Karpas-422 (cell line): ENCODE measurements at regions not wholly inside any gene's neighbourhood (a gene's known extent, or its start where the extent isn't known, plus 50 kb on each side); places are given as distances from the start of the nearest gene placed in this dataset.

Source experiments
- DNase-seq: peaks from one replicate; pipeline ENCODE4 v3.0.0-alpha.2; 2015
- H2AFZ ChIP-seq: fragments of 200-600 bp; sonication (generic); 2 replicates; pipeline ENCODE4 v1.6.1; 2014; ENCODE audit warnings: antibody characterized with exemption, low read length, mixed read lengths
- H3K27ac ChIP-seq: fragments of 200-600 bp; sonication (generic); 2 replicates; pipeline ENCODE4 v1.5.1; 2014; ENCODE audit warnings: mild to moderate bottlenecking, low read length, moderate library complexity
- H3K27me3 ChIP-seq: fragments of 200-600 bp; sonication (generic); 2 replicates; pipeline ENCODE4 v1.6.1; 2014; ENCODE audit warnings: low read length, mixed read lengths
- H3K36me3 ChIP-seq: fragments of 200-600 bp; sonication (generic); 2 replicates; pipeline ENCODE4 v1.6.1; 2014; ENCODE audit warnings: low read length, mixed read lengths; ENCODE audit not compliant: insufficient read depth
- H3K4me1 ChIP-seq: fragments of 200-600 bp; sonication (generic); 2 replicates; pipeline ENCODE4 v1.6.1; 2014; ENCODE audit warnings: mild to moderate bottlenecking, low read length, mixed read lengths
- H3K4me2 ChIP-seq: fragments of 200-600 bp; sonication (generic); 2 replicates; pipeline ENCODE4 v1.6.1; 2014; ENCODE audit warnings: low read length, low read depth, mild to moderate bottlenecking; ENCODE audit not compliant: poor library complexity, severe bottlenecking
- H3K4me3 ChIP-seq: fragments of 200-600 bp; sonication (generic); 2 replicates; pipeline ENCODE4 v1.5.1; 2014; ENCODE audit warnings: mild to moderate bottlenecking, antibody characterized with exemption, low read length, mixed read lengths
- H3K79me2 ChIP-seq: fragments of 200-600 bp; sonication (generic); 2 replicates; pipeline ENCODE4 v1.6.1; 2014; ENCODE audit warnings: mild to moderate bottlenecking, low read length, mixed read lengths
- H3K9ac ChIP-seq: fragments of 200-600 bp; sonication (generic); 2 replicates; pipeline ENCODE4 v1.6.0; 2014; ENCODE audit warnings: low read length
- H3K9me2 ChIP-seq: fragments of 200-600 bp; sonication (generic), shearing (Covaris generic); replicated peaks from 2 replicates; pipeline ENCODE4 v1.6.0; 2014; ENCODE audit warnings: mild to moderate bottlenecking, low read length, moderate library complexity; ENCODE audit not compliant: insufficient read depth
- H3K9me3 ChIP-seq: fragments of 300-700, 200-600 bp; sonication (generic); 2 replicates; pipeline ENCODE4 v1.6.1; 2014; ENCODE audit warnings: low read length, mixed read lengths
- H4K20me1 ChIP-seq: fragments of 200-600 bp; sonication (generic); 2 replicates; pipeline ENCODE4 v1.6.1; 2014; ENCODE audit warnings: mild to moderate bottlenecking, antibody characterized with exemption, low read length, low read depth; ENCODE audit not compliant: insufficient read depth

GRCh38 chr3:164927728-164928127 lies 150.6 kb downstream of the SI start:
- H3K9me3 ChIP-seq: peaks cover 32% of the 10 kb centered on the region
- H2AFZ ChIP-seq: no peak overlapping the region
- no peak overlapping the region for H3K9ac ChIP-seq
- H3K4me3 ChIP-seq: no peak overlapping the region
- H4K20me1 ChIP-seq: no peaks in the 10 kb centered on the region
- no peaks in the 10 kb centered on the region for H3K9me2 ChIP-seq
- no peaks in the 10 kb centered on the region for H3K4me1 ChIP-seq
- H3K4me2 ChIP-seq: no peak overlapping the region
- no peaks in the 10 kb centered on the region for H3K36me3 ChIP-seq
- no peak for DNase-seq
- no peaks in the 10 kb centered on the region for H3K79me2 ChIP-seq
- no peak overlapping the region for H3K27ac ChIP-seq
- no peaks in the 10 kb centered on the region for H3K27me3 ChIP-seq

GRCh38 chr3:164918905-164919304 lies 159.4 kb downstream of the SI start:
- Histone ChIP-seq H3K4me3 (no peak overlapping the region), H2AFZ (no peak overlapping the region)

GRCh38 chr3:164912916-164913315 lies 165.4 kb downstream of the SI start:
- Histone ChIP-seq H3K27me3 (no peaks in the 10 kb centered on the region), H3K79me2 (no peaks in the 10 kb centered on the region)

More at GRCh38 chr3:164918905-164919304, 159.4 kb downstream of the SI start:
- no peak overlapping the region for H3K4me2 ChIP-seq
- H3K36me3 ChIP-seq: no peaks in the 10 kb centered on the region
- no peak overlapping the region for H3K9ac ChIP-seq
- no peaks in the 10 kb centered on the region for H3K79me2 ChIP-seq
- H3K27ac ChIP-seq: no peak overlapping the region
- H4K20me1 ChIP-seq: no peaks in the 10 kb centered on the region
- H3K4me1 ChIP-seq: no peaks in the 10 kb centered on the region
- no peaks in the 10 kb centered on the region for H3K27me3 ChIP-seq
- DNase-seq: no peak
- H3K9me2 ChIP-seq: no peaks in the 10 kb centered on the region
- peaks cover 11% of the 10 kb centered on the region; the same call in 1 of the 2 replicates for H3K9me3 ChIP-seq

GRCh38 chr3:164903820-164904451 lies 174.4 kb downstream of the SI start:
- H3K79me2 ChIP-seq: no peaks in the 10 kb centered on the region
- H3K4me2 ChIP-seq: no peak overlapping the region
- H3K9me2 ChIP-seq: no peaks in the 10 kb centered on the region
- H3K4me3 ChIP-seq: no peak overlapping the region
- H3K27ac ChIP-seq: no peak overlapping the region
- no peaks in the 10 kb centered on the region for H4K20me1 ChIP-seq
- H2AFZ ChIP-seq: no peak overlapping the region
- no peaks in the 10 kb centered on the region for H3K4me1 ChIP-seq
- no peaks in the 10 kb centered on the region for H3K36me3 ChIP-seq
- H3K27me3 ChIP-seq: no peaks in the 10 kb centered on the region
- no peak overlapping the region for H3K9ac ChIP-seq
- H3K9me3 ChIP-seq: peaks cover 22% of the 10 kb centered on the region
- no peak for DNase-seq

More at GRCh38 chr3:164912916-164913315, 165.4 kb downstream of the SI start:
- no peaks in the 10 kb centered on the region for H3K36me3 ChIP-seq
- H3K4me2 ChIP-seq: no peak overlapping the region
- no peak overlapping the region for H2AFZ ChIP-seq
- no peak overlapping the region for H3K9ac ChIP-seq
- H4K20me1 ChIP-seq: no peaks in the 10 kb centered on the region
- H3K4me3 ChIP-seq: no peak overlapping the region
- H3K27ac ChIP-seq: no peak overlapping the region
- no peaks in the 10 kb centered on the region for H3K4me1 ChIP-seq
- peaks cover 20% of the 10 kb centered on the region; the same call in 1 of the 2 replicates for H3K9me3 ChIP-seq
- no peak for DNase-seq
- H3K9me2 ChIP-seq: no peaks in the 10 kb centered on the region

GRCh38 chr3:164897342-164897741 lies 181.0 kb downstream of the SI start:
- Histone ChIP-seq H4K20me1 (no peaks in the 10 kb centered on the region), H3K4me1 (no peaks in the 10 kb centered on the region), H3K9me3 (peaks cover 32% of the 10 kb centered on the region), H3K79me2 (no peaks in the 10 kb centered on the region), H3K9ac (no peak overlapping the region), H3K4me2 (no peak overlapping the region), H3K9me2 (no peaks in the 10 kb centered on the region), H3K27ac (no peak overlapping the region), H3K4me3 (no peak overlapping the region), H2AFZ (no peak overlapping the region), H3K36me3 (no peaks in the 10 kb centered on the region), H3K27me3 (no peaks in the 10 kb centered on the region)
- no peak for DNase-seq

GRCh38 chr3:164890061-164890460 lies 188.2 kb downstream of the SI start:
- no peaks in the 10 kb centered on the region for H3K36me3 ChIP-seq
- peaks cover 50% of the 10 kb centered on the region for H3K9me3 ChIP-seq
- no peaks in the 10 kb centered on the region for H3K27me3 ChIP-seq
- H3K4me2 ChIP-seq: no peak overlapping the region
- DNase-seq: no peak
- no peaks in the 10 kb centered on the region for H3K9me2 ChIP-seq
- H3K4me1 ChIP-seq: no peaks in the 10 kb centered on the region
- H3K79me2 ChIP-seq: no peaks in the 10 kb centered on the region
- no peaks in the 10 kb centered on the region for H4K20me1 ChIP-seq
- H3K9ac ChIP-seq: no peak overlapping the region
- H3K27ac ChIP-seq: no peak overlapping the region
- H2AFZ ChIP-seq: no peak overlapping the region
- no peak overlapping the region for H3K4me3 ChIP-seq

- Histone ChIP-seq H2AFZ (no peak overlapping the region), H3K9me3 (peaks cover 34% of the 10 kb centered on the region), H3K4me2 (no peak overlapping the region), H3K9ac (no peak overlapping the region), H3K4me1 (no peaks in the 10 kb centered on the region), H4K20me1 (no peaks in the 10 kb centered on the region), H3K36me3 (no peaks in the 10 kb centered on the region), H3K9me2 (no peaks in the 10 kb centered on the region), H3K79me2 (no peaks in the 10 kb centered on the region), H3K27ac (no peak overlapping the region), H3K27me3 (no peaks in the 10 kb centered on the region), H3K4me3 (no peak overlapping the region)
- DNase-seq: no peak
Observed at GRCh38 chr3:164883171-164883570, 195.1 kb downstream of the SI start.

GRCh38 chr3:164879201-164879600 lies 199.1 kb downstream of the SI start:
- Histone ChIP-seq H3K9me2 (no peaks in the 10 kb centered on the region), H3K36me3 (no peaks in the 10 kb centered on the region), H3K27ac (no peak overlapping the region), H3K9me3 (peaks cover 20% of the 10 kb centered on the region; the same call in 1 of the 2 replicates), H3K79me2 (no peaks in the 10 kb centered on the region), H3K27me3 (no peaks in the 10 kb centered on the region), H3K4me1 (no peaks in the 10 kb centered on the region), H3K4me3 (no peak overlapping the region), H4K20me1 (no peaks in the 10 kb centered on the region), H3K4me2 (no peak overlapping the region), H2AFZ (no peak overlapping the region), H3K9ac (no peak overlapping the region)
- DNase-seq: no peak
